GM18858 (cell line): ENCODE measurements at regions not wholly inside any gene's neighbourhood (a gene's known extent, or its start where the extent isn't known, plus 50 kb on each side); places are given as distances from the start of the nearest gene placed in this dataset.

ENCODE experiments used
- ATAC-seq: cut with Tn5 transposase; IDR thresholded peaks from one replicate; pipeline ENCODE4 v1.9.1; 2021; ENCODE audit not compliant: unreplicated experiment

- no peak for ATAC-seq
Measured at GRCh38 chr10:52678611-52679010, 94.0 kb downstream of the MBL2 start.

GRCh38 chr10:52679117-52679516 is 93.5 kb downstream of the MBL2 start:
- ATAC-seq: no peak

- no peak for ATAC-seq
Measured at GRCh38 chr10:52682766-52683165, 89.8 kb downstream of the MBL2 start.

- no peak for ATAC-seq
Measured at GRCh38 chr10:52683776-52684175, 88.8 kb downstream of the MBL2 start.

GRCh38 chr10:52688899-52689298 is 83.7 kb downstream of the MBL2 start:
- no peak for ATAC-seq

- no peak for ATAC-seq
Measured at GRCh38 chr10:52696232-52696631, 76.4 kb downstream of the MBL2 start.

- no peak for ATAC-seq
Measured at GRCh38 chr10:52701647-52702046, 70.9 kb downstream of the MBL2 start.

- ATAC-seq: no peak
Measured at GRCh38 chr10:52703451-52703850, 69.1 kb downstream of the MBL2 start.

GRCh38 chr10:52703898-52704297 is 68.7 kb downstream of the MBL2 start:
- ATAC-seq: no peak

- no peak for ATAC-seq
Measured at GRCh38 chr10:52706332-52707070, 66.1 kb downstream of the MBL2 start.
